ENCODE measurements at regions not wholly inside any gene's neighbourhood (a gene's known extent, or its start where the extent isn't known, plus 50 kb on each side); places are given as distances from the start of the nearest gene placed in this dataset.
"Not testable (repeated sequence)": the region's sequence is repeated elsewhere in the genome, so short reads cannot be mapped to it uniquely, and the experiment has no call there.

- no peak for TF ChIP-seq CTCF (conservative IDR thresholded peaks at IDR 0.05; ENCODE audit: low read length)
- no peak overlapping the region for H3K4me3 ChIP-seq (ENCODE audit: low read length)
- no peak for DNase-seq (ENCODE audit: low read depth)
Measured at GRCh38 chr4:33966808-33967207, 2277.5 kb downstream of the ARAP2 start.

GRCh38 chr4:33974270-33974669 lies 2270.0 kb downstream of the ARAP2 start:
- TF ChIP-seq CTCF (conservative IDR thresholded peaks at IDR 0.05; ENCODE audit: low read length) = no peak
- no peak for DNase-seq (ENCODE audit: low read depth)
- H3K4me3 ChIP-seq (ENCODE audit: low read length) = no peak overlapping the region

GRCh38 chr4:33975995-33976394 lies 2268.3 kb downstream of the ARAP2 start:
- no peak for TF ChIP-seq CTCF (conservative IDR thresholded peaks at IDR 0.05; ENCODE audit: low read length)
- no peak overlapping the region for H3K4me3 ChIP-seq (ENCODE audit: low read length)
- peak; percentile 28 for DNase-seq (ENCODE audit: low read depth)

GRCh38 chr4:33979781-33980180 lies 2264.5 kb downstream of the ARAP2 start:
- H3K4me3 ChIP-seq (ENCODE audit: low read length); DNase-seq (ENCODE audit: low read depth): not testable (repeated sequence)

GRCh38 chr4:33980361-33980760 lies 2264.0 kb downstream of the ARAP2 start:
- H3K4me3 ChIP-seq (ENCODE audit: low read length) = no peak overlapping the region
- DNase-seq (ENCODE audit: low read depth) = no peak
- TF ChIP-seq CTCF (conservative IDR thresholded peaks at IDR 0.05; ENCODE audit: low read length) = no peak

GRCh38 chr4:33989820-33990443 lies 2254.4 kb downstream of the ARAP2 start:
- no peak for TF ChIP-seq CTCF (conservative IDR thresholded peaks at IDR 0.05; ENCODE audit: low read length)

GRCh38 chr4:33996075-33996718 lies 2248.1 kb downstream of the ARAP2 start:
- no peak for TF ChIP-seq CTCF (conservative IDR thresholded peaks at IDR 0.05; ENCODE audit: low read length)

More at GRCh38 chr4:33989820-33990443, 2254.4 kb downstream of the ARAP2 start:
- H3K4me3 ChIP-seq (ENCODE audit: low read length) = no peak overlapping the region
- DNase-seq (ENCODE audit: low read depth) = no peak

More at GRCh38 chr4:33996075-33996718, 2248.1 kb downstream of the ARAP2 start:
- DNase-seq (ENCODE audit: low read depth) = no peak
- H3K4me3 ChIP-seq (ENCODE audit: low read length) = no peak overlapping the region
